ENCODE measurements at regions not wholly inside any gene's neighbourhood (a gene's known extent, or its start where the extent isn't known, plus 50 kb on each side); places are given as distances from the start of the nearest gene placed in this dataset.

DNA sequence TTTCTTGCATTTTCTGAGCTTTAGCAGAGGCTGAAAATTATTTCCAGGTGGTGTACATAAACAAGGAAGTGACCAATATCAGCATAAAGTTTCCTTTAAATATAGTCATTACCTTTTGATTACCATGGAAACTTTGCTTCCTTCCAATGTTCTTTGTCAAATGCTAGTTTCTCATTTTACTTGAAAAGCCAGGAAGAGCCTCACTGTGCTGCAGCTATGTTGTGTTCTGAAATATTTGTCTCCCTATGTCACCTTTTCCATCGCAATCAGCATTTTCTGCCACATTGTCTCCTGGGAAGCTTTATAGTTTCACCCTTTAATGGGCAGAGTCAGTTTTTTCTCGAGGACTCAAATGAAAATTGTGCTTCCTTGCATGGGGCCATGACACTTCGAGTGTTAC, 496.0 kb downstream of the CDH8 start:
- TF ChIP-seq YY1 (IDR thresholded peaks at IDR 0.05) (no peak), NR2F2 (IDR thresholded peaks at IDR 0.05) (no peak), SP1 (IDR thresholded peaks at IDR 0.05) (no peak), FOXA1 (IDR thresholded peaks at IDR 0.05) (no peak), ATF3 (IDR thresholded peaks at IDR 0.05) (no peak), TAF1 (conservative IDR thresholded peaks at IDR 0.05) (no peak), GABPA (IDR thresholded peaks at IDR 0.05 in 1 of 2, conservative IDR thresholded peaks at IDR 0.05 in 1 of 2) (no peak), JUND (IDR thresholded peaks at IDR 0.05) (no peak), FOXA2 (IDR thresholded peaks at IDR 0.05) (no peak), RAD21 (IDR thresholded peaks at IDR 0.05) (no peak)
- TF ChIP-seq, protein P1, sequence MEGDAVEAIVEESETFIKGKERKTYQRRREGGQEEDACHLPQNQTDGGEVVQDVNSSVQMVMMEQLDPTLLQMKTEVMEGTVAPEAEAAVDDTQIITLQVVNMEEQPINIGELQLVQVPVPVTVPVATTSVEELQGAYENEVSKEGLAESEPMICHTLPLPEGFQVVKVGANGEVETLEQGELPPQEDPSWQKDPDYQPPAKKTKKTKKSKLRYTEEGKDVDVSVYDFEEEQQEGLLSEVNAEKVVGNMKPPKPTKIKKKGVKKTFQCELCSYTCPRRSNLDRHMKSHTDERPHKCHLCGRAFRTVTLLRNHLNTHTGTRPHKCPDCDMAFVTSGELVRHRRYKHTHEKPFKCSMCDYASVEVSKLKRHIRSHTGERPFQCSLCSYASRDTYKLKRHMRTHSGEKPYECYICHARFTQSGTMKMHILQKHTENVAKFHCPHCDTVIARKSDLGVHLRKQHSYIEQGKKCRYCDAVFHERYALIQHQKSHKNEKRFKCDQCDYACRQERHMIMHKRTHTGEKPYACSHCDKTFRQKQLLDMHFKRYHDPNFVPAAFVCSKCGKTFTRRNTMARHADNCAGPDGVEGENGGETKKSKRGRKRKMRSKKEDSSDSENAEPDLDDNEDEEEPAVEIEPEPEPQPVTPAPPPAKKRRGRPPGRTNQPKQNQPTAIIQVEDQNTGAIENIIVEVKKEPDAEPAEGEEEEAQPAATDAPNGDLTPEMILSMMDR (IDR thresholded peaks at IDR 0.05; ENCODE audit: low read depth, low read length, missing input control) = no peak
- TF ChIP-seq, protein P2, sequence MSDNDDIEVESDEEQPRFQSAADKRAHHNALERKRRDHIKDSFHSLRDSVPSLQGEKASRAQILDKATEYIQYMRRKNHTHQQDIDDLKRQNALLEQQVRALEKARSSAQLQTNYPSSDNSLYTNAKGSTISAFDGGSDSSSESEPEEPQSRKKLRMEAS (IDR thresholded peaks at IDR 0.05) = no peak

Data from liver (tissue), 3 donors.